Body of pancreas (tissue), 4 donors: ENCODE measurements at regions not wholly inside any gene's neighbourhood (a gene's known extent, or its start where the extent isn't known, plus 50 kb on each side); places are given as distances from the start of the nearest gene placed in this dataset.
A peak's percentile ranks its signal among the peaks of the same experiment; 100 is the strongest.

ENCODE experiments used
- ATAC-seq: fragments of 150-250 bp; one replicate; pipeline ENCODE4 v1.9.1; 2016
- DNase-seq, 4 donors: peaks; one replicate each; pipeline ENCODE4 v3.0.0-alpha.2; 2019
- H3K27ac ChIP-seq, 4 donors: fragments of 200-600 bp; sonication (generic); 1 replicate in 3 of 4; 2 replicates in 1 of 4; pipeline versions ENCODE4 v1.5.1 to v1.6.1; 2016 to 2019; ENCODE audit warnings: mild to moderate bottlenecking in 1 of 4, mixed read lengths in 1 of 4, moderate library complexity in 1 of 4
- H3K27me3 ChIP-seq, 2 donors: fragments of 200-600 bp; sonication (generic); one replicate each; pipeline ENCODE4 v1.6.0; 2016; ENCODE audit warnings: mild to moderate bottlenecking in 1 of 2
- H3K36me3 ChIP-seq, 2 donors: fragments of 200-600 bp; sonication (generic); replicated peaks in 1 of 2; 2 replicates each; pipeline ENCODE4 v1.5.1; 2016; ENCODE audit warnings: low read depth in 2 of 2; ENCODE audit not compliant: insufficient read depth in 1 of 2
- H3K4me1 ChIP-seq: fragments of 200-600 bp; sonication (generic); one replicate; pipeline ENCODE4 v1.6.0; 2016
- H3K4me3 ChIP-seq, 2 donors: fragments of 200-600 bp; sonication (generic); 1 replicate in 1 of 2; 2 replicates in 1 of 2; pipeline ENCODE4 v1.5.1; 2016 to 2019
- H3K9me3 ChIP-seq, 3 donors: fragments of 200-600 bp; sonication (generic); 1 replicate in 2 of 3; 2 replicates in 1 of 3; pipeline ENCODE4 v1.5.1; 2016
- POLR2A ChIP-seq, 3 donors: fragments of 450-650 bp; IDR thresholded peaks; one replicate each; pipeline ENCODE4 v1.6.1; 2016; ENCODE audit warnings: antibody characterized with exemption in 3 of 3, mild to moderate bottlenecking in 2 of 3
- WGBS, 2 donors: methylation state at CpG; one replicate each; pipeline ENCODE4 v1.1.5; 2017; 5-methylcytosine and 5-hydroxymethylcytosine counted together
- intact Hi-C: fragments of 100-400 bp; cut with DNase I; formaldehyde crosslinking; loops from one replicate; pipeline ENCODE4 v1.15.1; 2023
- TF ChIP-seq, protein P1 (sequence below), 7 experiments: fragments of 450-650 bp in 4 of 7; fragments of 200-600 bp in 3 of 7; sonication (generic) in 3 of 7; IDR thresholded peaks; one replicate each; pipeline ENCODE4 v1.5.1; 2016 to 2019; ENCODE audit warnings: antibody characterized with exemption in 7 of 7

DNA sequence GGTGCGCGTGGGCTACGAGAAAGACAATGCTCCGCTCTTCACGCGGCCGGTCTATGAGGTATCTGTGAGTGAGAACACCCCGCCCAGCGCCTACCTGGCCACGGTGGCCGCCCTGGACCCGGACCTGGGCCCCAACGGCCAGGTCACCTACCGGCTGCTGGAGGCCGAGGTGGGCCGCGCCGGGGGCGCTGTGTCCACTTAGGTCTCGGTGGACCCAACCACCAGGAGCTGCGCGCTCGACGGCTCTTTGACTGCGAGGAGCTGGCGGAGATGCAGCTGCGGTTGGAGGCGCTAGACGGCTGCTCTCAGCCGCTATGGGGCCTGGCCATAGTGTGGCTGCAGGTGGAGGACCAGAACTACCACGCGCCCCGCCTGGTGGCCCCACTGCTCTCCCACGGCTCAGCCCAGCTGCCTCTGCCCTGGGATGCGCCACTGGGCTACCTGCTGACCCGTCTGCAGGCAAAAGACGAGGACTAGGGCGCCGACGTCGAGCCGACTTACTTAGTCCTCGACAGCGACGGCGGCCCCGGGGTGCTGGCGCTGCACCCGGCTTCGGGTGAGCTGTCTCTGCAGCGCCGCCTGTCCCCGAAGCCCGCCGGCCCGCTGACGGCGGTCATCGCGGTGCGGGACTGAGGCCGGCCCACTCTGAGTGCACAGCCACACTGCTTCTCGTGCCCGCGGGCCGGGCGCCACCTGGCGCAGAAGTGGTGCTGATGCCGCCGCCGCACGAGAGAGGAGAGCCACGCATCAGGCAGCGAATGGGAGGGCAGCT is 173.0 kb downstream of the OLFM4 start:
- Histone ChIP-seq H3K27me3 (peaks cover 0 to 9% of the 10 kb centered on the region in 2 donors), H3K27ac (no peak overlapping the region), H3K4me1 (peaks cover 13% of the 10 kb centered on the region), H3K4me3 (no peak overlapping the region), H3K36me3 (no peaks in the 10 kb centered on the region), H3K9me3 (no peaks in the 10 kb centered on the region)
- TF ChIP-seq, protein P1, sequence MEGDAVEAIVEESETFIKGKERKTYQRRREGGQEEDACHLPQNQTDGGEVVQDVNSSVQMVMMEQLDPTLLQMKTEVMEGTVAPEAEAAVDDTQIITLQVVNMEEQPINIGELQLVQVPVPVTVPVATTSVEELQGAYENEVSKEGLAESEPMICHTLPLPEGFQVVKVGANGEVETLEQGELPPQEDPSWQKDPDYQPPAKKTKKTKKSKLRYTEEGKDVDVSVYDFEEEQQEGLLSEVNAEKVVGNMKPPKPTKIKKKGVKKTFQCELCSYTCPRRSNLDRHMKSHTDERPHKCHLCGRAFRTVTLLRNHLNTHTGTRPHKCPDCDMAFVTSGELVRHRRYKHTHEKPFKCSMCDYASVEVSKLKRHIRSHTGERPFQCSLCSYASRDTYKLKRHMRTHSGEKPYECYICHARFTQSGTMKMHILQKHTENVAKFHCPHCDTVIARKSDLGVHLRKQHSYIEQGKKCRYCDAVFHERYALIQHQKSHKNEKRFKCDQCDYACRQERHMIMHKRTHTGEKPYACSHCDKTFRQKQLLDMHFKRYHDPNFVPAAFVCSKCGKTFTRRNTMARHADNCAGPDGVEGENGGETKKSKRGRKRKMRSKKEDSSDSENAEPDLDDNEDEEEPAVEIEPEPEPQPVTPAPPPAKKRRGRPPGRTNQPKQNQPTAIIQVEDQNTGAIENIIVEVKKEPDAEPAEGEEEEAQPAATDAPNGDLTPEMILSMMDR (IDR thresholded peaks at IDR 0.05): peak in 6 of 7 experiments; percentile 17 to 54 (median 40)
- TF ChIP-seq POLR2A (IDR thresholded peaks at IDR 0.05): no peak
- ATAC-seq (peak; percentile 70), DNase-seq (peak; percentile 6 to 61 (median 42))
- intact Hi-C loops: loop anchor here (10.0 kb wide), 1 partner anchor 237 kb away; no protein-coding TSS in a partner anchor
- WGBS, 2 donors: 12% methylated on average over 74 of the region's 74 CpGs; no CpG with 5 or more reads in 1 of the 2 donors

GRCh38 chr13:53204598-53204997 is 176.0 kb downstream of the OLFM4 start:
- peaks cover 13% of the 10 kb centered on the region for H3K4me1 ChIP-seq
- H3K4me3 ChIP-seq: no peak overlapping the region
- intact Hi-C loops: loop anchor here (10.0 kb wide), 1 partner anchor 240 kb away; no protein-coding TSS in a partner anchor
- H3K36me3 ChIP-seq: no peaks in the 10 kb centered on the region
- H3K27me3 ChIP-seq: peaks cover 0 to 9% of the 10 kb centered on the region in 2 donors
- DNase-seq (no peak), ATAC-seq (no peak)
- no peak for TF ChIP-seq POLR2A (IDR thresholded peaks at IDR 0.05)
- TF ChIP-seq, protein P1 (IDR thresholded peaks at IDR 0.05): no peak
- no peak overlapping the region for H3K27ac ChIP-seq
- no peaks in the 10 kb centered on the region for H3K9me3 ChIP-seq
- WGBS, 2 donors: 38 to 43% methylated on average over 4 of the region's 4 CpGs

GRCh38 chr13:53206455-53206854 is 177.8 kb downstream of the OLFM4 start:
- intact Hi-C loops: loop anchor here (10.0 kb wide), 1 partner anchor 242 kb away; no protein-coding TSS in a partner anchor
- Histone ChIP-seq H3K36me3 (no peaks in the 10 kb centered on the region), H3K9me3 (no peaks in the 10 kb centered on the region), H3K4me1 (peaks cover 6% of the 10 kb centered on the region), H3K27ac (no peak overlapping the region), H3K4me3 (no peak overlapping the region), H3K27me3 (peaks cover 0 to 6% of the 10 kb centered on the region in 2 donors)
- no peak for ATAC-seq
- 0 to 5% methylated on average over 1 of the region's 1 CpG for WGBS, 2 donors
- TF ChIP-seq, protein P1 (IDR thresholded peaks at IDR 0.05): peak in 5 of 7 experiments; percentile 23 to 29 (median 25)
- TF ChIP-seq POLR2A (IDR thresholded peaks at IDR 0.05): no peak
- no peak for DNase-seq

GRCh38 chr13:53207556-53207955 is 178.9 kb downstream of the OLFM4 start:
- no peaks in the 10 kb centered on the region for H3K36me3 ChIP-seq
- H3K4me1 ChIP-seq: no peaks in the 10 kb centered on the region
- WGBS, 2 donors: 62 to 65% methylated on average over 3 of the region's 3 CpGs
- no peak for DNase-seq
- H3K4me3 ChIP-seq: no peak overlapping the region
- H3K9me3 ChIP-seq: no peaks in the 10 kb centered on the region
- H3K27me3 ChIP-seq: no peaks in the 10 kb centered on the region
- ATAC-seq: no peak
- TF ChIP-seq, protein P1 (IDR thresholded peaks at IDR 0.05): no peak
- no peak for TF ChIP-seq POLR2A (IDR thresholded peaks at IDR 0.05)
- no peak overlapping the region for H3K27ac ChIP-seq
- intact Hi-C loops: loop anchor here (10.0 kb wide), 1 partner anchor 243 kb away; no protein-coding TSS in a partner anchor
